SJCRH30 (cell line): ENCODE measurements at regions not wholly inside any gene's neighbourhood (a gene's known extent, or its start where the extent isn't known, plus 50 kb on each side); places are given as distances from the start of the nearest gene placed in this dataset.

Experiments
- DNase-seq, 2 experiments: peaks; one replicate each; pipeline ENCODE4 v3.0.0-alpha.2; 2015 to 2020
- H3K27ac ChIP-seq: fragments of 250-450 bp; sonication (Bioruptor Pico); 2 replicates; pipeline ENCODE4 v1.5.1; 2020; ENCODE audit warnings: mild to moderate bottlenecking, moderate library complexity
- H3K27me3 ChIP-seq: fragments of 250-450 bp; sonication (Bioruptor Pico); 2 replicates; pipeline ENCODE4 v1.5.1; 2020; ENCODE audit warnings: mild to moderate bottlenecking, moderate library complexity
- H3K36me3 ChIP-seq: fragments of 250-450 bp; sonication (Bioruptor Pico); 2 replicates; pipeline ENCODE4 v1.5.1; 2020; ENCODE audit warnings: mild to moderate bottlenecking, moderate library complexity
- H3K4me1 ChIP-seq: fragments of 250-450 bp; sonication (Bioruptor Pico); 2 replicates; pipeline ENCODE4 v1.5.1; 2020; ENCODE audit warnings: mild to moderate bottlenecking, moderate library complexity
- H3K4me3 ChIP-seq: fragments of 250-450 bp; sonication (Bioruptor Pico); 2 replicates; pipeline ENCODE4 v1.5.1; 2020; ENCODE audit warnings: mild to moderate bottlenecking, moderate library complexity
- H3K9me3 ChIP-seq: fragments of 250-450 bp; sonication (Bioruptor Pico); replicated peaks from 2 replicates; pipeline ENCODE4 v1.5.1; 2020; ENCODE audit warnings: mild to moderate bottlenecking, moderate library complexity

DNA sequence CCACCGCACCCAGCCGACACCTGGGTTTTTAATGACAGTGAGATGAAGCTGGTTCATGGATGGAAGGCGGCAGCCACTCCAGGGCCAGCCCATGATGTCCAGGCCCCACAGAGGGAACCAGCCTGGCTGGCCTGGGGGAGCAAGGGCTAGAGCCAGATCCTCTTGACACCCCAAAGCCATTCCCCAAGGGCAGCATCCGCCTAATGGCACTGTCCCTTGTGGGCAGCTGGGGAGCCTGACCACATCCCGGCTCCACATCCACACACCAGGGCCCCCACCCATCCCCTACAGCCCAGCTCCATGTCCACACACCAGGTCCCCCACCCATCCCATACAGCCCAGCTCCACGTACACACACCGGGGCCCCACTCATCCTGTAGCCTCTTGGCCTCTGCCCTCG is 53.3 kb upstream of the ACSF3 start:
- Histone ChIP-seq H3K4me1 (no peaks in the 10 kb centered on the region), H3K27ac (no peak overlapping the region), H3K4me3 (no peak overlapping the region), H3K9me3 (no peaks in the 10 kb centered on the region), H3K36me3 (no peaks in the 10 kb centered on the region), H3K27me3 (no peaks in the 10 kb centered on the region)
- no peak for DNase-seq

DNA sequence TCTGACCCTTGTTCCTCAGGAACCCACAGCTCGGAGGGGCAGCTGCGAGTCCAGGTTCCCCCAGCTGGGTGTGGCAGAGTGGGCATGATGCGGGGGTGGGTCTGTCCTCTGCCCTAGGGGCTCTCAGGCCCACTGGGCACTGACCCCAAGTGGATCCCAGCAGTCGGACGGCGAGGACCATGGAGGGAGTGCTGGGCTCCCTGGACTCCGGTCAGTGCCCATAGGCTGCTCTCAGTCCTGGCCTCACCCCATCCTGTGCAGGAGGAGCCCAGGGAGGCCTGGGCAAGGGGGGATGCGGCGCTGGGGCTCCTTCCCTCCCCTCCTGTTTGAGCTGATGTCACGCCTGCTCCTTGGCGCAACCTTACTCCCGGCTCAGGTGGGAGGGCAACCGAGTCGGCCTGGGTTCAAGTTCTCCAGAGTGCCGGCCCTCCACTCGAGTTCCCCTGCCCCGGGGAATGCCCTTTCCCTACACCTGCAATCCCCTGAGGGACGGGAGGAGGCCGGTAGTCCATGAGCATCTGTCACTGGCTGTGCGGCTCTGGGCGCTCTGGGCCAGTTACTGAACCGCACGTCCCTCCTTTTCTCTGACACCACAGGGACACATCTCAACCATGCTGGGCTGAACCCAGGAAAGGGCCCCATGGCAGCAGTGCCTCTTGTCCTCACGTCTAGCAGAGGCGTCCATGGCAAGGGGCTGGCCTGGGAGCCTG is 52.6 kb upstream of the ACSF3 start:
- H3K9me3 ChIP-seq = no peaks in the 10 kb centered on the region
- DNase-seq = no peak
- H3K27ac ChIP-seq = no peak overlapping the region
- H3K36me3 ChIP-seq = no peaks in the 10 kb centered on the region
- H3K4me3 ChIP-seq = no peak overlapping the region
- H3K4me1 ChIP-seq = no peaks in the 10 kb centered on the region
- H3K27me3 ChIP-seq = no peaks in the 10 kb centered on the region

DNA sequence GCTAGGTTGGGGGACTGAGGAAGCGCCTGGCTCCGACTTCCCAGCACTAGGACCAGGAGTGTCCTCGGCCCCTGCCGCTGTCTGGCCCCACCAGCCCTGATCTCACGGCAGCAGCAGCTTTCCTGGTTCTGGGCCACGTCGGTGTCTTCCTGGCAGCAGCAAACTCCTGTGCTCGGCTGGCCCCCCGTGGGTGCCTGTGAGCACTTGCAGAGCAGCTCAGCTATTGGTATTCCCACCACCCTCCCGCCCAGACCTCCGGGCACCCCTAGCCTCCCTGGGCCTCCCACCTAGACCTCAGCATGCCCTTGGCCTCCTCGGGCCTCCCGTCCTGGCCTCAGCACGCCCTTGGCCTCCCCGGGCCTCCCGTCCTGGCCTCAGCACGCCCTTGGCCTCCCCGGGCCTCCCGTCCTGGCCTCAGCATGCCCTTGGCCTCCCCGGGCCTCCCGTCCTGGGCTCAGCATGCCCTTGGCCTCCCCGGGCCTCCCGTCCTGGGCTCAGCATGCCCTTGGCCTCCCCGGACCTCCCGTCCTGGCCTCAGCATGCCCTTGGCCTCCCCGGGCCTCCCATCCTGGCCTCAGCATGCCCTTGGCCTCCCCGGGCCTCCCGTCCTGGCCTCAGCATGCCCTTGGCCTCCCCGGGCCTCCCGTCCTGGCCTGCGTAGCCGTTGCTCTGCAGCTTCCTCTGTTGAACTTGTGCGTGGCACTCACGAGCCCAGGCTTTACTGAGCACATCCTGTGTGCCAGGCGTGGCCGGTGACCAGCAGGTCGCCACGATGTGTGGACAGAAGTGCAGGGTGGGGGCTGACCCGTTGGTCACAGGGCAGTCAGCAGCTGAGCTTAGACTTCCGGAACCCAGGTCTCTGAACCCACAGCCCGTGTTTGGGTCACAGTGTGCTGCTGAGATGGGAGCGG is 51.8 kb upstream of the ACSF3 start:
- Histone ChIP-seq H3K9me3 (no peaks in the 10 kb centered on the region), H3K4me1 (no peaks in the 10 kb centered on the region), H3K27ac (no peak overlapping the region), H3K4me3 (no peak overlapping the region), H3K36me3 (no peaks in the 10 kb centered on the region), H3K27me3 (no peaks in the 10 kb centered on the region)
- DNase-seq = no peak

DNA sequence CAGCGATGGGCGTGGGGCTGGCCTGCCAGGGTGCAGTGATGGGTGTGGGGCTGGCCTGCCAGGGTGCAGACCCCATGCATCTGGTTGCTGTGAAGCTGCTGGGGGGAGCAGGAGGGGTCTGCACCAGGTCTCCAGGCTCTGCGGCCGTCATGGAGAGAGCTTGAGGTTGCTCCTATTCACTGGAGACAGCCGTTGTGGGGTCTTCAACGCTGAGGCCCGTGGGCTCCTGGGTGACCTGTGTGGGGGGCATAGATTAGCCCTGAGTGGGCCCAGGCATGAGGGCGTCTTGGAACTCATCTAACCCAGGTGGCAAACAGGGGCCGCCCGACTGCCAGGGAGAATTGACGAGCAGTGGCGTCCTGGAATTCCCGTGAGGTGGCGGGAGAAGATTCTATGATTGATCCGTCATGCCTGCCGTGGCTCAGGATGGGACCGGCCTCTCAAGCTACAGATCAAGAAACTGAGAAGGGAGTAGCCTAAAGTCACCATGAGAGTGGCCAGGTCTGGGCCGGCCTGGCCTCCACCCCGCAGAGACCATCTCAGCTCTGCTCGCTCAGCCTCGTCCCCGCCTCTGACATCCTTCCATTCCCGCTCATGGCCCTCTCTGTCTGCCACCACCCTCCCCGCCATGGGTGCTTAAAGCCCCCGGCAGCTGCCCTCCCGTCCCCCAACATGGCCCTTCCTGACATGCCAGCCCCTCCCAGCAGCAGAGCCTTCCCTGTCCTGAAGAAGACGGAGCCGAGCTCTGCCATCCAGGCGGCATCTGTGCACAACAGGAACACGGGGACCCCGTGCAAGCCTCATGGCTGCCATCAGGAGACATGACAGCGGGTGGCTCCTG is 50.7 kb upstream of the ACSF3 start:
- H3K9me3 ChIP-seq = no peaks in the 10 kb centered on the region
- no peaks in the 10 kb centered on the region for H3K36me3 ChIP-seq
- H3K27me3 ChIP-seq = no peaks in the 10 kb centered on the region
- H3K4me1 ChIP-seq = no peaks in the 10 kb centered on the region; the same call in 1 of the 2 replicates
- no peak overlapping the region for H3K4me3 ChIP-seq
- no peak for DNase-seq
- H3K27ac ChIP-seq = no peak overlapping the region

DNA sequence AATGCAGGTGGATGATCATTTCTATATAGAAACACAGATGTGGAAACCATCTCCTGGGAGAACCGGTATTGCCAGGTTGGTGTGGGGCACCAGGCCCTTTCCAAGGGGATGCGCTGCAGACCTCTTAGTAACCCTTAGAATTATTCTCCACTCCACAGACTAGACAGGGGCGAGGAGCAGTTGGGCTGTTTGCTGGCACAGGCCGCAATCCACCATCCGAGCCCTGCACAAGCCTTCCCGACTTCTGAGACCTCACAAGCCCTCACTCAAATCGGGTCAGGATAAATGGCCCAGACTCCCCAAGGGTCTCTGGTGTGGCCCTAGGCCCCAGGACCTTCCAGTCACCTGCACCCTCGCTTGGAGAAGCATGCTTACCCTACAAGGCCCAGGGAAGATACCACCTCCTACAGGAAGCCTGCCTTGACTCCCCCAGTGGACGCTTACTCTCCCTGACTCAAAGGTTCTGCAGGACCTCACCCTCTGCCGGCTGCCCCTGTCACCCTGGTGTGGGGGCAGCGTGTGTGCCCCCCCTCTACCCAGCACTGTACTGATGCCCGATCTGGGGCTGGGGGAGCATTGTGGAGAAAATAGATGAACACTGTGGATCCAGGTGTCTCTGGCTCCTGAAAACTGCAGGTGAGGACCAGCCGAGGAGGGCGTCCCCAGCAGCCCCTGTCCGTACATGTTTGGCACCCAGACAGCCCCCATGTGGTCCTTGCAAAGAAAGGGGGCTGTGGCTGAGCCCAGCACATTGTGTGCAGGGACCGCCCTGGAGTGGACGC is 49.8 kb upstream of the ACSF3 start:
- Histone ChIP-seq H3K4me1 (peaks cover 7% of the 10 kb centered on the region), H3K36me3 (no peaks in the 10 kb centered on the region), H3K4me3 (no peak overlapping the region), H3K27me3 (no peaks in the 10 kb centered on the region), H3K9me3 (no peaks in the 10 kb centered on the region), H3K27ac (no peak overlapping the region)
- DNase-seq = no peak
